HS-5 (cell line): ENCODE measurements at regions not wholly inside any gene's neighbourhood (a gene's known extent, or its start where the extent isn't known, plus 50 kb on each side); places are given as distances from the start of the nearest gene placed in this dataset.
"Not testable (repeated sequence)": the region's sequence is repeated elsewhere in the genome, so short reads cannot be mapped to it uniquely, and the experiment has no call there.

Experiments
- DNase-seq: peaks from one replicate; pipeline ENCODE4 v3.0.0-alpha.2; 2012; ENCODE audit warnings: low read depth

GRCh38 chr15:45948181-45948621, 313.4 kb downstream of the SQOR start:
- no peak for DNase-seq

- no peak for DNase-seq
Observed at GRCh38 chr15:45958924-45959323, 324.1 kb downstream of the SQOR start.

- DNase-seq: no peak
Observed at GRCh38 chr15:45962733-45963132, 327.9 kb downstream of the SQOR start.

- DNase-seq: no peak
Observed at GRCh38 chr15:45970542-45970941, 335.7 kb downstream of the SQOR start.

- no peak for DNase-seq
Observed at GRCh38 chr15:45980366-45980765, 345.5 kb downstream of the SQOR start.

- no peak for DNase-seq
Observed at GRCh38 chr15:45981625-45982024, 346.8 kb downstream of the SQOR start.

GRCh38 chr15:45991863-45992262, 357.0 kb downstream of the SQOR start:
- DNase-seq: no peak

- DNase-seq: no peak
Observed at GRCh38 chr15:45993072-45993471, 358.2 kb downstream of the SQOR start.

- DNase-seq: no peak
Observed at GRCh38 chr15:45993508-45993907, 358.7 kb downstream of the SQOR start.

GRCh38 chr15:45995800-45996199, 361.0 kb downstream of the SQOR start:
- no peak for DNase-seq

GRCh38 chr15:46014532-46014931, 379.7 kb downstream of the SQOR start:
- no peak for DNase-seq

GRCh38 chr15:46034755-46035154, 399.9 kb downstream of the SQOR start:
- no peak for DNase-seq

- no peak for DNase-seq
Observed at GRCh38 chr15:46039703-46040102, 404.9 kb downstream of the SQOR start.

GRCh38 chr15:46041905-46042304, 407.1 kb downstream of the SQOR start:
- no peak for DNase-seq

GRCh38 chr15:46059921-46060594, 425.2 kb downstream of the SQOR start:
- no peak for DNase-seq

- no peak for DNase-seq
Observed at GRCh38 chr15:46061002-46061401, 426.2 kb downstream of the SQOR start.

GRCh38 chr15:46077220-46077619, 442.4 kb downstream of the SQOR start:
- no peak for DNase-seq

GRCh38 chr15:46079046-46079445, 444.2 kb downstream of the SQOR start:
- DNase-seq: no peak

- DNase-seq: no peak
Observed at GRCh38 chr15:46080016-46080415, 445.2 kb downstream of the SQOR start.

GRCh38 chr15:46088486-46089445, 453.9 kb downstream of the SQOR start:
- DNase-seq: peak; percentile 25

- DNase-seq: peak; percentile 6
Observed at GRCh38 chr15:46089467-46089935, 454.7 kb downstream of the SQOR start.

GRCh38 chr15:46091860-46092450, 457.1 kb downstream of the SQOR start:
- peak; percentile 15 for DNase-seq

GRCh38 chr15:46098006-46098405, 463.2 kb downstream of the SQOR start:
- not testable (repeated sequence) for DNase-seq
